CD4-positive, alpha-beta T cell (primary cell): ENCODE measurements at regions not wholly inside any gene's neighbourhood (a gene's known extent, or its start where the extent isn't known, plus 50 kb on each side); places are given as distances from the start of the nearest gene placed in this dataset.
"Not testable (repeated sequence)": the region's sequence is repeated elsewhere in the genome, so short reads cannot be mapped to it uniquely, and the experiment has no call there.

Source experiments
- ATAC-seq: fragments of 200-7000 bp; cut with Tn5 transposase; one replicate; pipeline ENCODE4 v1.10.0; 2022; ENCODE audit warnings: mild to moderate bottlenecking; ENCODE audit not compliant: poor library complexity
- CTCF ChIA-PET: fragments of 350-600 bp; sonication (Branson Sonifier 250); formaldehyde crosslinking; loops from one replicate; lab custom pipeline; 2021; ENCODE audit warnings: antibody characterized with exemption, inconsistent platforms; lab: Charles Lee
- POLR2A ChIA-PET: fragments of 350-600 bp; sonication (Branson Sonifier 250); formaldehyde crosslinking; loops from one replicate; lab custom pipeline; 2021; ENCODE audit warnings: antibody characterized with exemption, inconsistent platforms; lab: Charles Lee
- DNase-seq, 14 experiments: peaks; one replicate each; pipeline ENCODE4 v3.0.0-alpha.2; 2013 to 2020; ENCODE audit warnings: mixed read lengths in 2 of 14
- H3K27ac ChIP-seq, 2 donors: one replicate each; pipeline versions ENCODE4 v1.5.1 to v1.7.0; 2013; ENCODE audit warnings: low read length in 2 of 2, low read depth in 1 of 2, mild to moderate bottlenecking in 1 of 2
- H3K27me3 ChIP-seq, 2 experiments: 1 replicate in 1 of 2; 2 replicates in 1 of 2; pipeline versions ENCODE4 v1.6.1 to v1.7.0; 2013; ENCODE audit warnings: low read length in 2 of 2, control low read depth in 1 of 2, mild to moderate bottlenecking in 1 of 2, moderate library complexity in 1 of 2; ENCODE audit not compliant: insufficient read depth in 2 of 2, control insufficient read depth in 1 of 2
- H3K36me3 ChIP-seq: one replicate; pipeline ENCODE4 v1.6.1; 2013; ENCODE audit warnings: low read length, control low read depth; ENCODE audit not compliant: insufficient read depth
- H3K4me1 ChIP-seq: one replicate; pipeline ENCODE4 v1.6.1; 2013; ENCODE audit warnings: low read length, control low read depth; ENCODE audit not compliant: insufficient read depth
- H3K4me3 ChIP-seq: one replicate; pipeline ENCODE4 v1.5.1; 2013; ENCODE audit warnings: mild to moderate bottlenecking, low read length, moderate library complexity
- H3K9me3 ChIP-seq, 2 experiments: 1 replicate in 1 of 2; 2 replicates in 1 of 2; pipeline versions ENCODE4 v1.6.1 to v1.7.0; 2013; ENCODE audit warnings: low read length in 2 of 2, mild to moderate bottlenecking in 2 of 2, control low read depth in 1 of 2, moderate library complexity in 1 of 2; ENCODE audit not compliant: control insufficient read depth in 1 of 2, insufficient read depth in 1 of 2
- H3K27ac Mint-ChIP-seq: one replicate; pipeline ENCODE4 v1.8.0; 2020; ENCODE audit warnings: mixed read lengths
- H3K27me3 Mint-ChIP-seq: one replicate; pipeline ENCODE4 v1.8.0; 2021; ENCODE audit warnings: mixed read lengths
- H3K36me3 Mint-ChIP-seq: one replicate; pipeline ENCODE4 v1.8.0; 2021; ENCODE audit warnings: low read depth, mixed read lengths
- H3K4me1 Mint-ChIP-seq: one replicate; pipeline ENCODE4 v1.8.0; 2021; ENCODE audit warnings: low read depth, mixed read lengths
- H3K4me3 Mint-ChIP-seq: one replicate; pipeline ENCODE4 v1.8.0; 2020; ENCODE audit warnings: mild to moderate bottlenecking, mixed read lengths
- H3K9me3 Mint-ChIP-seq: one replicate; pipeline ENCODE4 v1.8.0; 2020; ENCODE audit warnings: mixed read lengths
- CTCF ChIP-seq: fragments of 200-600 bp; IDR thresholded peaks from one replicate; pipeline ENCODE4 v1.8.0; 2022; ENCODE audit warnings: antibody characterized with exemption, mild to moderate bottlenecking
- intact Hi-C, 2 experiments: fragments of 100-400 bp; cut with DNase I in 1 of 2; cut with micrococcal nuclease in 1 of 2; formaldehyde crosslinking; loops; one replicate each; pipeline versions ENCODE4 v1.15.1 to v1.9.0; 2023 to 2025; cut with DNase I, micrococcal nuclease

DNA sequence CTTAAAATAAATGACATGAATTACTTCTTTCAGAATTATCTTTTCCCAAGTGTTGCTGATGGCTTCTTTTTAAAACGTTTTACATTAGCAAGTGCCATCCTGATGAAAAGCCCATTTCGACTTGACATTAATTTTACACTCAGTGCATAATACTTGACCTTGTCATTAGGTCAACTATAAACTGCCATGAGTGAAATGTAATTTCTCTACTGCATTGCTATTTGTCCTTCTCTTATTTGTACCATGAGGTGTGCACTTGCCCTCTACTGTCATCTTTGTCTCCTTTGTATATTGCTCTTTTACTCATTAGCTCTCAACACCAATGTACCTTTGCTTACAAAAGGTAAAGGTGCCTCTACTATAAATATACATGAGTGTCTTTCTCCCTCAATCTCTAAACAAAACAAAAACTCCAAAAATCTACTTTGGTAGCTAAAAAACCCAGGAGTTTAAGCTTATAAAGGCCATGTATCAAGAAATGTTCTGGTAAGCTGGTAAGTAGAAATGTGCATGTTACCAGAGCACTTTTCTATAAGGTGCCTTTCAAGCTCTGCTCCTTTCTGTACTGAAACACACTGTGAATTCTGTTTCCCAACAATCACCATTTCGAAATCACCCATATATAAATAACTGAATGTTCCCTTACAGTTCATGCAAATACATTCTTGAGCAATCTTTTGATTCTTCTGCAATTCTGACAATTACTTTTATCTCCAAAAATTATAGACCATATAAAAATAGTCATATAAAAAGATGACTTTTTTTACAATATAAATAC lies 351.4 kb downstream of the SLITRK5 start:
- TF ChIP-seq CTCF: no peak
- Mint-ChIP-seq H3K9me3 (no peaks in the 10 kb centered on the region), H3K27me3 (no peaks in the 10 kb centered on the region), H3K27ac (no peak overlapping the region), H3K4me1 (no peaks in the 10 kb centered on the region), H3K4me3 (no peak overlapping the region), H3K36me3 (no peaks in the 10 kb centered on the region)
- intact Hi-C loops: no loop called here
- no peak for ATAC-seq
- Histone ChIP-seq H3K9me3 (peaks cover 8 to 10% of the 10 kb centered on the region in 2 experiments), H3K27me3 (no peaks in the 10 kb centered on the region), H3K36me3 (no peaks in the 10 kb centered on the region), H3K4me3 (no peak overlapping the region), H3K27ac (no peak overlapping the region), H3K4me1 (no peaks in the 10 kb centered on the region)
- POLR2A ChIA-PET: no interaction called here
- CTCF ChIA-PET: no interaction called here
- no peak for DNase-seq

DNA sequence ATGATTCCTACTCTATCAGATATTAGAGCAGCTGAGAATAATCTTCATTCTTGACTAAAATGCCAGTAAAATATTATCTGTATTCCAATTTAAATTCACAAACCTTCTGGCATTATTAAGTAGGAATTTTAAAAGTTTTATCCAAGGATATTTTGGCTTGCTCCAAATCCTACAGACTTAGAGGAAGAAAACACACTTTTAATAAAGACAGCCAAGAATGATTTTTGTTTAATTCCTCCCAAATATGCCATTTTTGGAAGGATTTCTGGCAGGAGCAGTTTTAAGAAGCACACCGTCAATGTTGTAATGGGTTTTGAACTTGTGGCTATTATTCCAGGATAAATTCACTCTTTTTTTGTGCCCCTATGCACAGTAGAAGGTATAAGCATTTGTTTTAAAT lies 355.1 kb downstream of the SLITRK5 start:
- Mint-ChIP-seq H3K36me3 (no peaks in the 10 kb centered on the region), H3K4me3 (no peak overlapping the region), H3K27ac (no peak overlapping the region), H3K27me3 (no peaks in the 10 kb centered on the region), H3K9me3 (no peaks in the 10 kb centered on the region), H3K4me1 (no peaks in the 10 kb centered on the region)
- Histone ChIP-seq H3K9me3 (peaks cover 0 to 10% of the 10 kb centered on the region in 2 experiments), H3K27ac (no peak overlapping the region), H3K4me1 (no peaks in the 10 kb centered on the region), H3K36me3 (no peaks in the 10 kb centered on the region), H3K4me3 (no peak overlapping the region), H3K27me3 (no peaks in the 10 kb centered on the region)
- ChIA-PET POLR2A (no interaction called here), CTCF (no interaction called here)
- TF ChIP-seq CTCF: no peak
- intact Hi-C loops: no loop called here
- ATAC-seq (no peak), DNase-seq (no peak)

GRCh38 chr13:88031980-88032559 lies 360.9 kb downstream of the SLITRK5 start:
- Histone ChIP-seq H3K36me3 (no peaks in the 10 kb centered on the region), H3K27me3 (no peaks in the 10 kb centered on the region), H3K9me3 (no peaks in the 10 kb centered on the region), H3K27ac (no peak overlapping the region), H3K4me1 (no peaks in the 10 kb centered on the region), H3K4me3 (no peak overlapping the region)
- intact Hi-C loops: no loop called here
- H3K27ac Mint-ChIP-seq: no peak overlapping the region
- no peaks in the 10 kb centered on the region for H3K36me3 Mint-ChIP-seq
- no peaks in the 10 kb centered on the region for H3K27me3 Mint-ChIP-seq
- ATAC-seq (no peak), DNase-seq (no peak)
- ChIA-PET CTCF (no interaction called here), POLR2A (no interaction called here)
- no peaks in the 10 kb centered on the region for H3K4me1 Mint-ChIP-seq
- H3K4me3 Mint-ChIP-seq: no peak overlapping the region
- TF ChIP-seq CTCF: no peak
- H3K9me3 Mint-ChIP-seq: no peaks in the 10 kb centered on the region

- H3K9me3 ChIP-seq, H3K4me1 Mint-ChIP-seq, H3K27me3 ChIP-seq, H3K36me3 ChIP-seq, DNase-seq, H3K27ac ChIP-seq, POLR2A ChIA-PET, H3K4me1 ChIP-seq, CTCF ChIA-PET, H3K27me3 Mint-ChIP-seq, ATAC-seq, H3K4me3 Mint-ChIP-seq, H3K9me3 Mint-ChIP-seq, H3K27ac Mint-ChIP-seq, H3K4me3 ChIP-seq, intact Hi-C loops, H3K36me3 Mint-ChIP-seq: not testable (repeated sequence)
Observed at GRCh38 chr13:88036205-88036604, 365.0 kb downstream of the SLITRK5 start.
